Mesenchymal stem cell (in vitro differentiated cells and primary cell): ENCODE measurements at regions not wholly inside any gene's neighbourhood (a gene's known extent, or its start where the extent isn't known, plus 50 kb on each side); places are given as distances from the start of the nearest gene placed in this dataset.

ENCODE experiments used
- DNase-seq: peaks from one replicate; pipeline ENCODE4 v3.0.0-alpha.2; 2013
- H2AFZ ChIP-seq: one replicate; pipeline ENCODE4 v1.6.1; 2013; ENCODE audit warnings: low read depth, mild to moderate bottlenecking, control low read depth, inconsistent platforms, low read length, moderate library complexity
- H2AK5ac ChIP-seq: 2 replicates; pipeline ENCODE4 v1.6.1; 2013; ENCODE audit warnings: low read length, moderate library complexity, mild to moderate bottlenecking, inconsistent platforms; ENCODE audit not compliant: severe bottlenecking
- H2BK120ac ChIP-seq: one replicate; pipeline ENCODE4 v1.6.1; 2013; ENCODE audit warnings: low read depth, mild to moderate bottlenecking, inconsistent platforms, low read length, moderate library complexity
- H2BK12ac ChIP-seq, 2 experiments: one replicate each; pipeline ENCODE4 v1.6.1; 2013; ENCODE audit warnings: inconsistent platforms in 2 of 2, low read length in 2 of 2, mild to moderate bottlenecking in 2 of 2, moderate library complexity in 2 of 2, control low read depth in 1 of 2
- H2BK15ac ChIP-seq: one replicate; pipeline ENCODE4 v1.6.1; 2013; ENCODE audit warnings: mild to moderate bottlenecking, low read depth, inconsistent platforms; ENCODE audit not compliant: poor library complexity, severe bottlenecking
- H2BK5ac ChIP-seq: 2 replicates; pipeline ENCODE4 v1.6.1; 2013; ENCODE audit warnings: low read depth, mild to moderate bottlenecking, low read length, control low read depth, inconsistent platforms; ENCODE audit not compliant: poor library complexity, severe bottlenecking
- H3K14ac ChIP-seq, 2 experiments: one replicate each; pipeline ENCODE4 v1.6.1; 2013; ENCODE audit warnings: inconsistent platforms in 2 of 2, low read length in 2 of 2, control low read depth in 1 of 2, mild to moderate bottlenecking in 1 of 2, moderate library complexity in 1 of 2
- H3K18ac ChIP-seq, 2 experiments: one replicate each; pipeline ENCODE4 v1.6.1; 2013; ENCODE audit warnings: inconsistent platforms in 2 of 2, low read length in 2 of 2, control low read depth in 1 of 2, low read depth in 1 of 2, mild to moderate bottlenecking in 1 of 2
- H3K23ac ChIP-seq, 2 experiments: one replicate each; pipeline ENCODE4 v1.6.1; 2013; ENCODE audit warnings: inconsistent platforms in 2 of 2, low read length in 2 of 2, mild to moderate bottlenecking in 2 of 2, moderate library complexity in 2 of 2, control low read depth in 1 of 2
- H3K27ac ChIP-seq: 2 replicates; pipeline ENCODE4 v1.5.1; 2013; ENCODE audit warnings: mild to moderate bottlenecking, moderate library complexity, low read length, control low read depth, inconsistent platforms; ENCODE audit not compliant: poor library complexity, severe bottlenecking
- H3K27me3 ChIP-seq, 2 experiments: 2 replicates each; pipeline versions ENCODE4 v1.6.1 to v1.7.0; 2013; ENCODE audit warnings: low read length in 2 of 2, mild to moderate bottlenecking in 2 of 2, moderate library complexity in 2 of 2, control low read depth in 1 of 2, inconsistent platforms in 1 of 2; ENCODE audit not compliant: control insufficient read depth in 1 of 2, insufficient read depth in 1 of 2
- H3K36me3 ChIP-seq, 2 experiments: 2 replicates each; pipeline versions ENCODE4 v1.6.1 to v1.7.0; 2013; ENCODE audit warnings: low read length in 2 of 2, control low read depth in 1 of 2, inconsistent platforms in 1 of 2, low read depth in 1 of 2, mild to moderate bottlenecking in 1 of 2; ENCODE audit not compliant: insufficient read depth in 2 of 2, control insufficient read depth in 1 of 2
- H3K4ac ChIP-seq, 2 experiments: one replicate each; pipeline ENCODE4 v1.6.1; 2013; ENCODE audit warnings: inconsistent platforms in 2 of 2, low read length in 2 of 2, mild to moderate bottlenecking in 2 of 2, moderate library complexity in 2 of 2, control low read depth in 1 of 2, low read depth in 1 of 2
- H3K4me1 ChIP-seq: 2 replicates; pipeline ENCODE4 v1.6.1; 2013; ENCODE audit warnings: low read depth, low read length, control low read depth; ENCODE audit not compliant: control insufficient read depth, insufficient read depth
- H3K4me2 ChIP-seq: 2 replicates; pipeline ENCODE4 v1.6.1; 2013; ENCODE audit warnings: low read length, mild to moderate bottlenecking, inconsistent platforms; ENCODE audit not compliant: poor library complexity, severe bottlenecking
- H3K4me3 ChIP-seq, 2 experiments: 2 replicates each; pipeline versions ENCODE4 v1.5.1 to v1.7.0; 2013; ENCODE audit warnings: low read length in 2 of 2, mild to moderate bottlenecking in 2 of 2, control low read depth in 1 of 2, low read depth in 1 of 2; ENCODE audit not compliant: insufficient read depth in 1 of 2
- H3K79me1 ChIP-seq: replicated peaks from 2 replicates; pipeline ENCODE4 v1.6.1; 2013; ENCODE audit warnings: mild to moderate bottlenecking, control low read depth, low read length, inconsistent platforms; ENCODE audit not compliant: poor library complexity, severe bottlenecking
- H3K9ac ChIP-seq: 2 replicates; pipeline ENCODE4 v1.7.0; 2013; ENCODE audit warnings: mild to moderate bottlenecking, low read length, moderate library complexity
- H3K9me3 ChIP-seq: 2 replicates; pipeline ENCODE4 v1.7.0; 2013; ENCODE audit warnings: mild to moderate bottlenecking, low read length; ENCODE audit not compliant: control insufficient read depth
- H4K8ac ChIP-seq: one replicate; pipeline ENCODE4 v1.6.1; 2013; ENCODE audit warnings: inconsistent platforms, mild to moderate bottlenecking, low read length, moderate library complexity
- H4K91ac ChIP-seq: one replicate; pipeline ENCODE4 v1.6.1; 2013; ENCODE audit warnings: mild to moderate bottlenecking, low read length, inconsistent platforms
- WGBS: methylation state at CpG from one replicate; pipeline ENCODE4 v1.1.7; 2013; ENCODE audit warnings: mixed read lengths; 5-methylcytosine and 5-hydroxymethylcytosine counted together

DNA sequence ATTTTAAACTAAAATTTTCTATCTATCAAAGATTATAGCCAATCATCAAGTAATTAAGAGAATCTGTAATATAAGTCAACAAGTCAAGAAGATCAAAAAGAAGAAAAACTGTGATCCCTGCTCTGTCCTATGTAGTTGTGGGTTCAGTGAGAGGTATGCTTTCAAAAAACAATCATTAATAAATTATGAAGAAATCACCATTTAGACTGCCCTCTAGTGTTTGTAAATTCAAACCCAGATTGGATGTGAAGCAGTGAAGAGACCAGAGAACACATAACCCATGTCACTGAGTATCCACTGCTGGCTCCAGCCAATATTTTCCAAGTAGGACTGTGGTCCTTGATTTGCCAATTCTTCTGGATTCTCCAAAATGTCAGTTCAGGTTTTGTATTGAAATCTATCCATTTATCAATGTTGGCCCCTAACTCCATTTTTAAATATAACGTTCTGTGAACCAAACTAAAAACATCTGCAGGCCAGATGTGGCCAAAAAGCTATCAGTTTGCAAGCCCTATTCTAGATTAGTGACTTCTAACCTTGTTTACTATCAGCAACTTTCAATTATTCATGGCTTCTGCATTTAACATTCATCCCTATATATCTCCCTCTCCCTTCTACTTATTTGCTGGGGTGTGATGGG is 467.5 kb upstream of the CXADR start:
- Histone ChIP-seq H2BK120ac (no peak overlapping the region), H3K4me3 (no peak overlapping the region), H2AFZ (no peak overlapping the region), H2AK5ac (no peak overlapping the region), H3K4ac (no peak overlapping the region), H3K9ac (no peak overlapping the region), H3K9me3 (no peaks in the 10 kb centered on the region), H3K27ac (no peak overlapping the region), H3K4me1 (no peaks in the 10 kb centered on the region), H2BK12ac (no peak overlapping the region), H3K79me1 (no peaks in the 10 kb centered on the region), H3K14ac (no peak overlapping the region), H2BK15ac (no peak overlapping the region), H3K4me2 (no peak overlapping the region), H3K27me3 (no peaks in the 10 kb centered on the region), H2BK5ac (no peak overlapping the region), H3K18ac (no peak overlapping the region), H4K8ac (no peak overlapping the region), H4K91ac (no peak overlapping the region), H3K23ac (no peak overlapping the region), H3K36me3 (no peaks in the 10 kb centered on the region)
- peak; percentile 11 for DNase-seq
- WGBS: 23% methylated on average over 1 of the region's 1 CpG

GRCh38 chr21:17048974-17049373 is 463.9 kb upstream of the CXADR start:
- no peak overlapping the region for H3K4me3 ChIP-seq
- H3K27ac ChIP-seq: no peak overlapping the region
- H2BK120ac ChIP-seq: no peak overlapping the region
- H2AK5ac ChIP-seq: no peak overlapping the region
- no peak overlapping the region for H3K4ac ChIP-seq
- peaks cover 2% of the 10 kb centered on the region for H3K4me1 ChIP-seq
- no peak overlapping the region for H3K14ac ChIP-seq
- H3K9ac ChIP-seq: no peak overlapping the region
- no peaks in the 10 kb centered on the region for H3K27me3 ChIP-seq
- no peak overlapping the region for H3K4me2 ChIP-seq
- no peak for DNase-seq
- H3K36me3 ChIP-seq: no peaks in the 10 kb centered on the region
- no peak overlapping the region for H2BK15ac ChIP-seq
- H3K9me3 ChIP-seq: no peaks in the 10 kb centered on the region
- H4K91ac ChIP-seq: no peak overlapping the region
- H3K18ac ChIP-seq: no peak overlapping the region
- no peak overlapping the region for H2BK12ac ChIP-seq
- H3K79me1 ChIP-seq: no peaks in the 10 kb centered on the region
- no peak overlapping the region for H2BK5ac ChIP-seq
- H4K8ac ChIP-seq: no peak overlapping the region
- 67% methylated on average over 3 of the region's 3 CpGs for WGBS
- H2AFZ ChIP-seq: no peak overlapping the region
- no peak overlapping the region for H3K23ac ChIP-seq

DNA sequence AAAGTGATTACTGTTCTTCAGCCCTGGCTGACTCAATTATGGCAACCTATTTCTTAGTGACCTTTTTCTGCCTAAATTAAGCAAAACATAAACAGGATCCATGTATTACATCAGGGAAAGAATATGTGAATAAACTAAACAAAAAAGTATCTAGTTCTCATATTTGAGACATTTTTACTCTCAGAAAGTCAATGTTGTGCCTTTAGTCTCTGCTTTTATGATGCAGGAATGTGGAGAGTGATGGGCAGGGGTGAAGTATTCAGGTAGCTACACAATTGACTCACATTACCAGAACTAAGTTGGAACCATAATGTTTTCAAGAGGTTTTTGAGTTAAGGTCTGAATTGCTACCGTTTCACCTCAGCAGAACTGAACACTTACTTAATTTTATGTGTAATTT is 462.7 kb upstream of the CXADR start:
- no peak overlapping the region for H3K23ac ChIP-seq
- H2BK12ac ChIP-seq: no peak overlapping the region
- H2AFZ ChIP-seq: no peak overlapping the region
- H3K14ac ChIP-seq: no peak overlapping the region
- H3K79me1 ChIP-seq: no peaks in the 10 kb centered on the region
- no peak overlapping the region for H2BK15ac ChIP-seq
- no CpG with 5 or more reads among the region's 1 CpG for WGBS
- no peak overlapping the region for H2BK5ac ChIP-seq
- no peaks in the 10 kb centered on the region for H3K36me3 ChIP-seq
- H3K4ac ChIP-seq: no peak overlapping the region
- no peak overlapping the region for H3K9ac ChIP-seq
- DNase-seq: no peak
- peak overlapping the region; percentile 14 for H3K27ac ChIP-seq
- H3K18ac ChIP-seq: no peak overlapping the region
- H3K9me3 ChIP-seq: no peaks in the 10 kb centered on the region
- H2AK5ac ChIP-seq: no peak overlapping the region
- no peak overlapping the region for H4K8ac ChIP-seq
- H3K4me2 ChIP-seq: no peak overlapping the region
- no peak overlapping the region for H4K91ac ChIP-seq
- H3K4me1 ChIP-seq: peaks cover 2% of the 10 kb centered on the region
- H3K4me3 ChIP-seq: no peak overlapping the region
- no peak overlapping the region for H2BK120ac ChIP-seq
- no peaks in the 10 kb centered on the region for H3K27me3 ChIP-seq

DNA sequence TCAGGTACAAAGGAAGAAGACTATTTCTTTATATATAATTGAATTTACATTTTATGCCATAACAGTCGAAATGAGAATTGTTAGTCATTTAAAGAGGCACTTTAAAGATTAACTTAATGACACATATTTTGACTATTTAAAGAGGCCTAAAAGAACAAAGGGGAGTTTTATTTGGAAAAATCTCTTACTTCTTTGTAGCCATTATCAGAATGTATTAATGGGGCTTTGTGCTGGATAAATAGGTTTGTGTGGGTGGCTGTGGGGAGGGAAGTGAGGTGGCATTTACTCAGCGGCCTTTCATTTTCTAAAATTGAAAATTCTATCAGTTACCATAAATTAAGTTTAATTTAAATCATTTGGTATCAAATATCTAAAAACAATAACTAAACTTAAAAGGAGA is 462.2 kb upstream of the CXADR start:
- H4K91ac ChIP-seq: no peak overlapping the region
- H3K4me1 ChIP-seq: peaks cover 2% of the 10 kb centered on the region

More for the DNA sequence above, 462.2 kb upstream of the CXADR start:
- Histone ChIP-seq H3K9me3 (no peaks in the 10 kb centered on the region), H3K4me2 (no peak overlapping the region), H3K9ac (no peak overlapping the region), H3K27ac (no peak overlapping the region), H4K8ac (no peak overlapping the region), H2BK5ac (no peak overlapping the region), H3K14ac (no peak overlapping the region), H2BK120ac (no peak overlapping the region), H3K36me3 (no peaks in the 10 kb centered on the region), H3K27me3 (no peaks in the 10 kb centered on the region), H3K4me3 (no peak overlapping the region), H3K18ac (no peak overlapping the region), H2AFZ (no peak overlapping the region), H2AK5ac (no peak overlapping the region), H3K4ac (no peak overlapping the region), H3K79me1 (no peaks in the 10 kb centered on the region), H2BK15ac (no peak overlapping the region), H3K23ac (no peak overlapping the region), H2BK12ac (no peak overlapping the region)
- no peak for DNase-seq
- no CpG with 5 or more reads among the region's 2 CpGs for WGBS
